ENCODE measurements at regions not wholly inside any gene's neighbourhood (a gene's known extent, or its start where the extent isn't known, plus 50 kb on each side); places are given as distances from the start of the nearest gene placed in this dataset.

DNA sequence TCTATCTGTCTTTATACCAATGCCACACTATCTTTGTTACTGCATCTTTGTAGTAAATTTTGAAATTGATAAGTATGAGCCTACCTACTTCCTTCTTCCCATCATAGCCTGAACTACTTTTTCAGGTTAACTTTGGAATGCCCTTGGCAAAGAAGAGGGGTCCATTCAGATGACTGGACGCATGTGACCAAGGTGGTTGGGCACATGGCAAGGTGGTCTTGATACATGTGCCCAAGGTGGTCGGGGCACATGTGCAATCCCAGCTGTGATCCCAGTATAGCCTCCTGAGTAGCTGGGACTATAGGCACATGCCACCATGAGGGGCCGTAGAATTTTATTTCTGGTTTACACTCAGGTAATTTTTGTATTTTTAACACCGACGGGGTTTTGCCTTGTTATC is 330.2 kb downstream of the GABRB3 start:
- TF ChIP-seq SPI1 (IDR thresholded peaks at IDR 0.05; ENCODE audit: low read depth, low read length), result no peak
- no peak for TF ChIP-seq POU2F2 (IDR thresholded peaks at IDR 0.05; ENCODE audit: low read depth, low read length)
- no peak for TF ChIP-seq TAF1 (IDR thresholded peaks at IDR 0.05; ENCODE audit: low read depth, low read length)
- no peak for TF ChIP-seq POLR2A (IDR thresholded peaks at IDR 0.05; ENCODE audit: low read depth, low read length)
- TF ChIP-seq POLR2AphosphoS5 (IDR thresholded peaks at IDR 0.05; ENCODE audit: low read depth, low read length), result no peak
- TF ChIP-seq PAX5 (IDR thresholded peaks at IDR 0.05; ENCODE audit: insufficient read depth, low read length, severe bottlenecking), result no peak
- DNase-seq (ENCODE audit: insufficient read length, low spot score), result no peak
- no peak for FAIRE-seq

- no peak for FAIRE-seq
- TF ChIP-seq POLR2AphosphoS5 (IDR thresholded peaks at IDR 0.05; ENCODE audit: low read depth, low read length) (no peak), POU2F2 (IDR thresholded peaks at IDR 0.05; ENCODE audit: low read depth, low read length) (no peak), SPI1 (IDR thresholded peaks at IDR 0.05; ENCODE audit: low read depth, low read length) (no peak), PAX5 (IDR thresholded peaks at IDR 0.05; ENCODE audit: insufficient read depth, low read length, severe bottlenecking) (no peak), POLR2A (IDR thresholded peaks at IDR 0.05; ENCODE audit: low read depth, low read length) (no peak), TAF1 (IDR thresholded peaks at IDR 0.05; ENCODE audit: low read depth, low read length) (no peak)
- no peak for DNase-seq (ENCODE audit: insufficient read length, low spot score)
Observed at GRCh38 chr15:26439681-26440080, 333.2 kb downstream of the GABRB3 start.

- no peak for FAIRE-seq
- TF ChIP-seq POLR2AphosphoS5 (IDR thresholded peaks at IDR 0.05; ENCODE audit: low read depth, low read length), result no peak
- TF ChIP-seq SPI1 (IDR thresholded peaks at IDR 0.05; ENCODE audit: low read depth, low read length), result no peak
- TF ChIP-seq POU2F2 (IDR thresholded peaks at IDR 0.05; ENCODE audit: low read depth, low read length), result no peak
- TF ChIP-seq POLR2A (IDR thresholded peaks at IDR 0.05; ENCODE audit: low read depth, low read length), result no peak
- TF ChIP-seq TAF1 (IDR thresholded peaks at IDR 0.05; ENCODE audit: low read depth, low read length), result no peak
- TF ChIP-seq PAX5 (IDR thresholded peaks at IDR 0.05; ENCODE audit: insufficient read depth, low read length, severe bottlenecking), result no peak
- DNase-seq (ENCODE audit: insufficient read length, low spot score), result no peak
Observed at GRCh38 chr15:26438718-26439117, 334.1 kb downstream of the GABRB3 start.

DNA sequence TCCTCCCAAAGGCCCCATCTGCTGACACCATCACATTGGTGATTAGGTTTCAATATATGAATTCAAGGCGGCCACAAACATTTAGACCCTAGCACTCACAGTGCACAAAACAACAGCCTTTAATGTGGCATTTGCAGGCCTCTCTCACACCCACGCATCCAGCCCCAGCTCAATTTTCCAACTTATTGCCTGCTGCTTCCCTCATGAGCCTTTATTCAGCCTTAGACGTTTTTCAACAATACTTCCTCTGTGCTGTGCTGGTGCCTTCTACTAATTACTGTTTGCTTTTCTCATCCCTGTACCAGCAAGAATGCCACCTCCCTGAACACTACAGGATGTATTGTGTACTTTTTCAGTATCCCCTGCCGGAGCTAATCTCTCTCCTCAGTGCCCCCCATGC is 334.6 kb downstream of the GABRB3 start:
- TF ChIP-seq TAF1 (IDR thresholded peaks at IDR 0.05; ENCODE audit: low read depth, low read length) (no peak), PAX5 (IDR thresholded peaks at IDR 0.05; ENCODE audit: insufficient read depth, low read length, severe bottlenecking) (no peak), POLR2AphosphoS5 (IDR thresholded peaks at IDR 0.05; ENCODE audit: low read depth, low read length) (no peak), POU2F2 (IDR thresholded peaks at IDR 0.05; ENCODE audit: low read depth, low read length) (no peak), POLR2A (IDR thresholded peaks at IDR 0.05; ENCODE audit: low read depth, low read length) (no peak), SPI1 (IDR thresholded peaks at IDR 0.05; ENCODE audit: low read depth, low read length) (no peak)
- no peak for DNase-seq (ENCODE audit: insufficient read length, low spot score)
- FAIRE-seq, result no peak

DNA sequence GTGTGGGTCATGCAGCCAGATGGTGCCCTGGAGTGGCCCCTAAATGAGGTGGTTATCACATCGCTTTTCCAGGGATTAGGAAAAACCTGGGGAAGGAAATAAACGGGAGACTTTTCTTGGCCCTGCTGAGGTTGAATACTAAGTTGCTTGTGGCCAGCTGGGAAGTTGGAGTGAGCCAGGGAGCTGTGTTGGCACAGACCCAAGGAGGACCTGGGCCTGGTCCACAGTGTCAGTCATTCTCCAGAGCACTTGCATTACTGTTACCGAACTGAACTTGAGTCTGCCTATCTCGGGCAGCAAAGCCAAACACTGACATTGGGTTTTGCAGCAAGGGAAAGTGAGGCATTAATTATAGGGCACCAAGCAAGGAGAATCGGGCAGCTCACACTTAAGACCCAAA is 339.0 kb downstream of the GABRB3 start:
- no peak for TF ChIP-seq TAF1 (IDR thresholded peaks at IDR 0.05; ENCODE audit: low read depth, low read length)
- no peak for TF ChIP-seq POU2F2 (IDR thresholded peaks at IDR 0.05; ENCODE audit: low read depth, low read length)
- no peak for TF ChIP-seq POLR2A (IDR thresholded peaks at IDR 0.05; ENCODE audit: low read depth, low read length)
- no peak for TF ChIP-seq PAX5 (IDR thresholded peaks at IDR 0.05; ENCODE audit: insufficient read depth, low read length, severe bottlenecking)
- FAIRE-seq (no peak), DNase-seq (ENCODE audit: insufficient read length, low spot score) (no peak)

DNA sequence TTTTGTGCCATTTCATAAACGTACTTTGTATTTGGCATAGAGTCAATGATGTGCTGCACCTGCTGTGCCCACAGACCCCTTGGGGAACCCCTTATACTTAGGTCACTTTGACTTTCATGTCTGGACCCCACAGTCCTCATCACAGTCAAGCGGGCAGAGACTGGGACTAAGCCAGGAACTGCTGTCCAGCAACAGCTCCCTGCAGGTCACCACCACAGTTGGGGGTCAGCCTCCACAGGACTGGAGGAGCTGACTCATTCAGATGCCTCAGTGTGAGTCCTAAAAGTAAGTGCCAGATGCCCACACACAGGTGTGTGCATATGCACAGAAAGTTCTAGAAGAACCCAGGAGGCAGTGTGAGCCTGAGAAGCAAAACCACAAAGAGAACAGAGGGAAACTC is 339.8 kb downstream of the GABRB3 start:
- no peak for TF ChIP-seq POU2F2 (IDR thresholded peaks at IDR 0.05; ENCODE audit: low read depth, low read length)
- no peak for TF ChIP-seq PAX5 (IDR thresholded peaks at IDR 0.05; ENCODE audit: insufficient read depth, low read length, severe bottlenecking)
- no peak for TF ChIP-seq POLR2A (IDR thresholded peaks at IDR 0.05; ENCODE audit: low read depth, low read length)
- TF ChIP-seq TAF1 (IDR thresholded peaks at IDR 0.05; ENCODE audit: low read depth, low read length), result no peak
- no peak for TF ChIP-seq SPI1 (IDR thresholded peaks at IDR 0.05; ENCODE audit: low read depth, low read length)
- TF ChIP-seq POLR2AphosphoS5 (IDR thresholded peaks at IDR 0.05; ENCODE audit: low read depth, low read length), result no peak
- no peak for FAIRE-seq
- DNase-seq (ENCODE audit: insufficient read length, low spot score), result no peak

DNA sequence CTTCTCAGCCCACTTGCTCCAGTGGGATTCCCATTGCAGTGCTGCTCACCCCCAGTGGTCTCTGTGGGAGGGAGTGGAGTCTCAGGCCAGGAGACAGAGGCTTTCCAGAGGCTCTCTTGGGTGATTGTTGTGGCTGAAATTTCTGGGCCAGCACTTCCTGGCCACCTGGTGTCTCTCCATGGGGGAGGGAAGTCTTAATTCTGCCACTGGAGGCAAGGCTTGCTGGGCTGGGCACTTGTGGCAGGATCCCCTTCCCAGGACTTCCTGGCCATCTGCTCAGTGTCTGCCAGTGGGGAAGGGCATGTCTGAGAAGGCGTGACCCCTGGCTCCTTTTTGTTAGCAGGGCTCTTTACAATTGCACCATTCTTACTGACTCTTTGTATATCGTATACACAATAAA is 351.8 kb downstream of the GABRB3 start:
- DNase-seq (ENCODE audit: insufficient read length, low spot score) (no peak), FAIRE-seq (no peak)
- TF ChIP-seq PAX5 (IDR thresholded peaks at IDR 0.05; ENCODE audit: insufficient read depth, low read length, severe bottlenecking) (no peak), POLR2AphosphoS5 (IDR thresholded peaks at IDR 0.05; ENCODE audit: low read depth, low read length) (no peak), SPI1 (IDR thresholded peaks at IDR 0.05; ENCODE audit: low read depth, low read length) (no peak), POLR2A (IDR thresholded peaks at IDR 0.05; ENCODE audit: low read depth, low read length) (no peak), TAF1 (IDR thresholded peaks at IDR 0.05; ENCODE audit: low read depth, low read length) (no peak), POU2F2 (IDR thresholded peaks at IDR 0.05; ENCODE audit: low read depth, low read length) (no peak)

DNA sequence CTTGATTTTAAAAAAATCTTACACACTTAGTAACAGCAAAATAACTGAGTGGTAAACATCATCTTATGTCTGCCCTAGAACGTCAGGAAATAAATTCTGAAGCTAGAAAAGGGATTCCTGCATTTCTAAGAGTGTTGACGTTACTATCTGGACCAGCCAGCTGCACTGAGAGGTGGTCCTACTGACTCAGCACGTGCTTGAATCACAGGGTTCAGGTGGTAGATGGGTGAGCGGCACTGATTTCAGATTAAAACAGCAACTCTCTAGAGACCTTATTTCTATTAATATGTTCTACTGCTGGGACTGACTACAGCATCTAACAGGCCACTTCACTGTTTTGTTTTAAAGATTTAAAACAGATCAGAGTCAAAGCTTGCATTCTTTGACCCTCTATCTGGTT is 377.2 kb downstream of the GABRB3 start:
- no peak for DNase-seq (ENCODE audit: insufficient read length, low spot score)
- no peak for TF ChIP-seq POLR2AphosphoS5 (IDR thresholded peaks at IDR 0.05; ENCODE audit: low read depth, low read length)
- TF ChIP-seq PAX5 (IDR thresholded peaks at IDR 0.05; ENCODE audit: insufficient read depth, low read length, severe bottlenecking), result no peak
- no peak for FAIRE-seq

- no peak for TF ChIP-seq PAX5 (IDR thresholded peaks at IDR 0.05; ENCODE audit: insufficient read depth, low read length, severe bottlenecking)
- no peak for TF ChIP-seq POU2F2 (IDR thresholded peaks at IDR 0.05; ENCODE audit: low read depth, low read length)
- no peak for TF ChIP-seq TAF1 (IDR thresholded peaks at IDR 0.05; ENCODE audit: low read depth, low read length)
- TF ChIP-seq POLR2A (IDR thresholded peaks at IDR 0.05; ENCODE audit: low read depth, low read length), result no peak
- no peak for TF ChIP-seq SPI1 (IDR thresholded peaks at IDR 0.05; ENCODE audit: low read depth, low read length)
- no peak for TF ChIP-seq POLR2AphosphoS5 (IDR thresholded peaks at IDR 0.05; ENCODE audit: low read depth, low read length)
- FAIRE-seq, result no peak
- no peak for DNase-seq (ENCODE audit: insufficient read length, low spot score)
Observed at GRCh38 chr15:26394801-26395200, 378.1 kb downstream of the GABRB3 start.

DNA sequence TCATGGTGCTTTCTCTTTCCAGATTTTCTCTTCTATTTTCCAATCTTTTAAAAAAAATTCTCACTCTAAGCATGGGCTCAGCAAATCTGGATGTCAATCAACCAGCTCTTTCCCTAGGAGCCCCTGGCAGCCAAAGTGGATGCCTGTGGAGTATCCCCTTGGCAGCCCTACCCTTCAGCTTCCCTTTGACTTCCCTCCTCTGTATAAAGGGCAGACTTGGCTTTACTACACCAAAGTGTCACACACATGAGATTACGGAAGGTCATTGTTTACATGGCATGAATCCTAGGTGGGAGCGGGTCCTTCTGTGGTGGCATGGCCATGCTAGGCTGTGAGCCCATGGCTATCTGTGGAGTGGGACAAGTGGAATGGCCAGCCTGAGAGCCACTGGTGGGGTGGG is 379.9 kb downstream of the GABRB3 start:
- FAIRE-seq, result no peak
- TF ChIP-seq POU2F2 (IDR thresholded peaks at IDR 0.05; ENCODE audit: low read depth, low read length) (no peak), POLR2AphosphoS5 (IDR thresholded peaks at IDR 0.05; ENCODE audit: low read depth, low read length) (no peak), TAF1 (IDR thresholded peaks at IDR 0.05; ENCODE audit: low read depth, low read length) (no peak), SPI1 (IDR thresholded peaks at IDR 0.05; ENCODE audit: low read depth, low read length) (no peak), POLR2A (IDR thresholded peaks at IDR 0.05; ENCODE audit: low read depth, low read length) (no peak), PAX5 (IDR thresholded peaks at IDR 0.05; ENCODE audit: insufficient read depth, low read length, severe bottlenecking) (no peak)

More for the DNA sequence above, 379.9 kb downstream of the GABRB3 start:
- no peak for DNase-seq (ENCODE audit: insufficient read length, low spot score)

Measured in GM12891 (cell line).